VCaP (cell line): ENCODE measurements at regions not wholly inside any gene's neighbourhood (a gene's known extent, or its start where the extent isn't known, plus 50 kb on each side); places are given as distances from the start of the nearest gene placed in this dataset.
"Not testable (repeated sequence)": the region's sequence is repeated elsewhere in the genome, so short reads cannot be mapped to it uniquely, and the experiment has no call there.

Experiments used
- H3K27ac ChIP-seq: fragments of 450-650 bp; 2 replicates; pipeline ENCODE4 v1.5.1; 2017
- CTCF ChIP-seq: fragments of 450-650 bp; conservative IDR thresholded peaks from 2 replicates; pipeline ENCODE4 v1.5.1; 2017; ENCODE audit warnings: mild to moderate bottlenecking, moderate library complexity

GRCh38 chr7:118971706-118972105, 747.2 kb downstream of the ANKRD7 start:
- TF ChIP-seq CTCF = no peak
- no peak overlapping the region for H3K27ac ChIP-seq

GRCh38 chr7:118974836-118975235, 750.3 kb downstream of the ANKRD7 start:
- no peak overlapping the region for H3K27ac ChIP-seq
- TF ChIP-seq CTCF = no peak

DNA sequence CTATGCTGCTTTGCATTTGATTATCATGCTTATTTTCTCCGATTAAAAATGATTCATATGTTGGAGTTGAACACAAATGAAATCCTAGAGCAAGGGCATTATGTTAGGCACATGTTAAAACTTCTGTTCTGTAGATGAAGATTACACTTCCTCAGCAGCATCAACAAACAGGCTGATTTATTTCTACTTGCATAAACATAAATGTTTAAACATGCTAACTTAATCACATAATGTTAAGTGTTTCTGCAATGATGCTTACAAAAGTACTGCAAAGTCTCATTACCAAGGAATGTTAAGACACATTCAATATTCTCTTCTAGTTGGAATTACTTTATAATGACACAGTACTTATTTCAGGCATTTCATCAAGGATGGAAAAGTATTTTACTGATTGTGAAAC, 770.8 kb downstream of the ANKRD7 start:
- H3K27ac ChIP-seq = no peak overlapping the region
- no peak for TF ChIP-seq CTCF

- TF ChIP-seq CTCF = no peak
Measured at GRCh38 chr7:119007236-119007635, 782.7 kb downstream of the ANKRD7 start.

DNA sequence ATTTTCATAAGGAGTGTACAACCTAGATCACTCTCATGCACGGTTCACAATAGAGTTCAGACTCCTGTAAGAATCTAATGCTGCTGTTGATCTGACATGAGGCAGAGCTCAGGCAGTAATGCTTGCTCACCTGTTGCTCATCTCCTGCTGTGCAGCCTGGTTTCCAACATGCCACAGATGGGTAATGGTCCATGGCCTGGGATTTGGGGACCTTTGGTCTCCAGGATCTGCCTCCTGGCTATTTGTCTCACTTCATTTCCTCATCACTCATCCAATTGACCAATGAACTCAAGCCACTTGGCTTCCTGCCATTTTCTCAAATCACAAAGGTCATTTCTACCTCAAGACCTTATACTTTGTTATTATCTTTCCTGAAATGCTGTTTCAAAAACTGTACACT, 786.1 kb downstream of the ANKRD7 start:
- TF ChIP-seq CTCF = no peak
- H3K27ac ChIP-seq = no peak overlapping the region

More at GRCh38 chr7:119007236-119007635, 782.7 kb downstream of the ANKRD7 start:
- no peak overlapping the region for H3K27ac ChIP-seq

DNA sequence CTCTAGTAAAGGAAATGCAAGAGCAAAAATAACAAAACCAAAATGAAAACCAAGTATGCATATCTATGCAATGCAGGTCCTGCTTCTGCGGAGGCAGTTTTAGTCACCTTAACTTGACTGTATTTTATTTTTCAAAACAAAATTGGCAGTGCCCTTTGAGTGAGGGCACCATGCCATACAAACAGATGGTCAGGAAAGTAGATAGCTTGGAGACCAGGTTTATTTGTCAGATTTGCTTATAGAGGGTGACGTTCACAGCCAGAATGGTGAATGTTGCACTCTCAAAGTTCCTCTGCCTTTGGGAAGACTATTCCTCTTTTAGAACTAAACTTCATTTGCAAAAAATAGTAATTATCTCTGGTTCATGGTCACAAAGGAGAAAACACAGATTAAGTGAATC, 801.9 kb downstream of the ANKRD7 start:
- no peak for TF ChIP-seq CTCF

DNA sequence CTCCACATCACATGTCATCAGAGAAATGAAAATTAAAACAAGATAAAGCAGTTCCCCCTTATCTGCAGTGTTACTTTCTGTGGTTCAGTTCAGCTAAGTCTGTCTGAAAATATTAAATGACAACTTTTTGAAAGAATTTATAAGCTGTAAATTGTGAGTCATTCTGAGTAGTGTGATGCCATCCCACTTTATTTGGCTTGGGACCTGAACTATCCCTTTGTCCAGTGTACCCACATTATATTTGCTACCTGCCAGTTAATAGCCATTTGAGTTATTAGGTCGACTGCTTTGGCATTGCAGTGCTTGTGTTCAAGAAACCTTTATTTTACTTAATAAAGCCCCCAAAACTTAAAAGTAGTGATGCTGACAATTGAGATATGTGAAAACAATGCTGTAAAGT, 804.2 kb downstream of the ANKRD7 start:
- TF ChIP-seq CTCF = no peak
- H3K27ac ChIP-seq = no peak overlapping the region

More for the DNA sequence above, 801.9 kb downstream of the ANKRD7 start:
- no peak overlapping the region for H3K27ac ChIP-seq

GRCh38 chr7:119032136-119032535, 807.6 kb downstream of the ANKRD7 start:
- H3K27ac ChIP-seq = not testable (repeated sequence)
